ENCODE measurements at regions not wholly inside any gene's neighbourhood (a gene's known extent, or its start where the extent isn't known, plus 50 kb on each side); places are given as distances from the start of the nearest gene placed in this dataset.

DNA sequence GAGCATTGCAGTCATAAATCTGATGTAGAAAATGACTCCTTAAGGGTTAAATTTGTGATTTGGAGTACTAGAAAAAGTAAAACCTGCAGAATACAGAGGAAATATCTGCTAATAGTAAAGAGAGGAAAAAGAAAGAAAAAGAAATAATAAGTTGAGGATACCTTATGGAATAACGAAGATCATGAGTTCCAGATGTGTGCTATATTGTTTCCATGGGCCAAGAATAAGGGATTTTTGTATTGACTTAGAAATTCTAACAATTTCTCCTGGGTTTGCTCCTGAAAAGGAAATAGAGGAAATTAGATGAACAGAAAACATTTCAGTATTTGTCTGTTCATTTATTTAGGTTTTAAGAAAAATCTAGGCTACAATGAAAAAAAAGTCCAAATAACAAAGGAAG lies 115.3 kb downstream of the ALG10B start:
- TF ChIP-seq, protein P1, sequence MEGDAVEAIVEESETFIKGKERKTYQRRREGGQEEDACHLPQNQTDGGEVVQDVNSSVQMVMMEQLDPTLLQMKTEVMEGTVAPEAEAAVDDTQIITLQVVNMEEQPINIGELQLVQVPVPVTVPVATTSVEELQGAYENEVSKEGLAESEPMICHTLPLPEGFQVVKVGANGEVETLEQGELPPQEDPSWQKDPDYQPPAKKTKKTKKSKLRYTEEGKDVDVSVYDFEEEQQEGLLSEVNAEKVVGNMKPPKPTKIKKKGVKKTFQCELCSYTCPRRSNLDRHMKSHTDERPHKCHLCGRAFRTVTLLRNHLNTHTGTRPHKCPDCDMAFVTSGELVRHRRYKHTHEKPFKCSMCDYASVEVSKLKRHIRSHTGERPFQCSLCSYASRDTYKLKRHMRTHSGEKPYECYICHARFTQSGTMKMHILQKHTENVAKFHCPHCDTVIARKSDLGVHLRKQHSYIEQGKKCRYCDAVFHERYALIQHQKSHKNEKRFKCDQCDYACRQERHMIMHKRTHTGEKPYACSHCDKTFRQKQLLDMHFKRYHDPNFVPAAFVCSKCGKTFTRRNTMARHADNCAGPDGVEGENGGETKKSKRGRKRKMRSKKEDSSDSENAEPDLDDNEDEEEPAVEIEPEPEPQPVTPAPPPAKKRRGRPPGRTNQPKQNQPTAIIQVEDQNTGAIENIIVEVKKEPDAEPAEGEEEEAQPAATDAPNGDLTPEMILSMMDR (conservative IDR thresholded peaks at IDR 0.05), result no peak
- TF ChIP-seq EZH2 (IDR thresholded peaks at IDR 0.05; ENCODE audit: low read depth), result no peak

Data from PC-9 (cell line).